GM23248 (cell line): ENCODE measurements at regions not wholly inside any gene's neighbourhood (a gene's known extent, or its start where the extent isn't known, plus 50 kb on each side); places are given as distances from the start of the nearest gene placed in this dataset.

Experiments
- DNase-seq: peaks from one replicate; pipeline ENCODE4 v3.0.0-alpha.2; 2015
- H2AFZ ChIP-seq: fragments of 200-600 bp; sonication (generic); 2 replicates; pipeline ENCODE4 v1.6.1; 2016; ENCODE audit warnings: antibody characterized with exemption
- H3F3A ChIP-seq: fragments of 200-600 bp; sonication (generic); 2 replicates; pipeline ENCODE4 v1.6.1; 2016; ENCODE audit warnings: mild to moderate bottlenecking, antibody characterized with exemption, mixed run types; ENCODE audit not compliant: insufficient read depth
- H3K27ac ChIP-seq: fragments of 200-600 bp; sonication (generic); 2 replicates; pipeline ENCODE4 v1.5.1; 2016; ENCODE audit warnings: mild to moderate bottlenecking
- H3K27me3 ChIP-seq: fragments of 200-600 bp; sonication (generic); replicated peaks from 2 replicates; pipeline ENCODE4 v1.6.1; 2016; ENCODE audit warnings: mild to moderate bottlenecking; ENCODE audit not compliant: insufficient read depth
- H3K36me3 ChIP-seq: fragments of 200-600 bp; sonication (generic); 2 replicates; pipeline ENCODE4 v1.6.1; 2016; ENCODE audit warnings: low read depth, mild to moderate bottlenecking
- H3K4me1 ChIP-seq: fragments of 200-600 bp; sonication (generic); 2 replicates; pipeline ENCODE4 v1.6.1; 2016; ENCODE audit warnings: mild to moderate bottlenecking; ENCODE audit not compliant: insufficient read depth
- H3K4me2 ChIP-seq: fragments of 200-600 bp; sonication (generic); one replicate; pipeline ENCODE4 v1.6.1; 2016; ENCODE audit warnings: mild to moderate bottlenecking; ENCODE audit not compliant: unreplicated experiment
- H3K4me3 ChIP-seq: fragments of 200-600 bp; sonication (generic); 2 replicates; pipeline ENCODE4 v1.5.1; 2016; ENCODE audit warnings: mild to moderate bottlenecking
- H3K79me2 ChIP-seq: fragments of 200-600 bp; sonication (generic); 2 replicates; pipeline ENCODE4 v1.6.1; 2016; ENCODE audit warnings: mild to moderate bottlenecking; ENCODE audit not compliant: insufficient read depth
- H3K9ac ChIP-seq: fragments of 200-600 bp; sonication (generic); 2 replicates; pipeline ENCODE4 v1.6.1; 2016; ENCODE audit warnings: mild to moderate bottlenecking
- H3K9me2 ChIP-seq: fragments of 200-600 bp; sonication (generic); 2 replicates; pipeline ENCODE4 v1.6.1; 2016; ENCODE audit warnings: mixed run types, mild to moderate bottlenecking, moderate library complexity; ENCODE audit not compliant: insufficient read depth
- H3K9me3 ChIP-seq: fragments of 200-600 bp; sonication (generic); one replicate; pipeline ENCODE4 v1.6.1; 2017; ENCODE audit warnings: low read depth
- H4K20me1 ChIP-seq: fragments of 200-600 bp; sonication (generic); 2 replicates; pipeline ENCODE4 v1.6.0; 2016; ENCODE audit not compliant: insufficient read depth
- EZH2 ChIP-seq: fragments of 200-600 bp; sonication (generic); IDR thresholded peaks from 2 replicates; pipeline ENCODE4 v1.6.1; 2018; ENCODE audit warnings: antibody characterized with exemption, mild to moderate bottlenecking; ENCODE audit not compliant: insufficient read depth, poor library complexity, severe bottlenecking
- EZH2phosphoT487 ChIP-seq: fragments of 200-600 bp; sonication (generic); IDR thresholded peaks from 2 replicates; pipeline ENCODE4 v1.6.1; 2018; ENCODE audit warnings: antibody characterized with exemption, moderate library complexity, mild to moderate bottlenecking, low read depth; ENCODE audit not compliant: insufficient read depth
- WGBS, 2 experiments: methylation state at CpG; one replicate each; pipeline ENCODE4 v1.1.6; 2015 to 2017; ENCODE audit warnings: low lambda C conversion rate in 2 of 2, low coverage in 1 of 2; ENCODE audit errors: missing lambda C conversion rate in 2 of 2; 5-methylcytosine and 5-hydroxymethylcytosine counted together
- in situ Hi-C: fragments of 300-500 bp; cut with MboI; formaldehyde crosslinking; loops from 2 replicates; pipeline ENCODE4 v1.15.0; 2020

DNA sequence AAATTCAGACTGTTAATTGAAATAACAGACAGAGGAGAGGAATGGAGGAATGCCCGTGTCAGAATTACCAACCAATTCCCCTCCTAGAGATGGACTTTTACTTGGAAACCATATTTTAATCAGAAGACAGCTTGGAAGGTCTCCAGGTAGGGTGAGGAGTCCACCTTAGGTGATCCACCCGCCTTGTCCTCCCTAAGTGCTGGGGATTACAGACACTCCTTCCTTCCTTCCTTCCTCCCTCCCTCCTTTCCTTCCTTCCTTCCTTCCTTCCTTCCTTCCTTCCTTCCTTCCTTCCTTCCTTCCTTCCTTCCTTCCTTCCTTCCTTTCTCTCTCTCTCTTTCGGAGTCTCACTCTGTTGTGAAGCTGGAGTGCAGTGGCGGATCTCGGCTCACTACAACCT is 328.0 kb downstream of the RAPGEF2 start:
- Histone ChIP-seq H3K9me3 (no peaks in the 10 kb centered on the region), H3F3A (no peaks in the 10 kb centered on the region), H3K9me2 (no peaks in the 10 kb centered on the region), H4K20me1 (no peaks in the 10 kb centered on the region), H3K4me3 (no peak overlapping the region), H3K36me3 (no peaks in the 10 kb centered on the region), H3K79me2 (no peaks in the 10 kb centered on the region), H2AFZ (no peak overlapping the region), H3K9ac (no peak overlapping the region), H3K4me1 (peaks cover 6% of the 10 kb centered on the region; the same call in 1 of the 2 replicates), H3K27ac (no peak overlapping the region), H3K27me3 (no peaks in the 10 kb centered on the region), H3K4me2 (no peak overlapping the region)
- no peak for DNase-seq
- in situ Hi-C loops: no loop called here
- TF ChIP-seq EZH2 (no peak), EZH2phosphoT487 (no peak)
- WGBS, 2 experiments: 84 to 93% methylated on average over 5 of the region's 5 CpGs

DNA sequence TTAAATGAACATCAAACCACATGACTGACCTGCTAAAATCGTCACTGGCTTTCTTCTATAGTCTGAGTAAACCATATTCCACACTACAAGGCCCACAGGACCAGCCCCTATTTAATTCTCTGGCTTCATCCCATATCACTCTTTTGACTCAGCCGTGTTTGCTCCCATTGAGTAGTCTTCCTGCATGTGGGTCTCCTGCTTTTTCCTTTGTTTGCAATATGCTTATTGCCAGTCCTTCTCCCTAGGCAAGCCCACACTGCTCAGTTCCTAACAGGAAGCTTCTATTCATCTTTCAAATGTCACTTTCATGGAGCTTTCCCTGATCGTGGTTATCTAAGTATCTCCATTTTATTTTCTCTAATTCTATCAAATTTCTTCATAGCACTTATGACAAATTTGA is 329.6 kb downstream of the RAPGEF2 start:
- WGBS, 2 experiments: 92% methylated on average over 3 of the region's 3 CpGs
- H3K4me3 ChIP-seq: no peak overlapping the region
- no peaks in the 10 kb centered on the region for H3F3A ChIP-seq
- H3K36me3 ChIP-seq: no peaks in the 10 kb centered on the region
- no peaks in the 10 kb centered on the region for H3K27me3 ChIP-seq
- no peak for TF ChIP-seq EZH2phosphoT487
- no peak for TF ChIP-seq EZH2
- peaks cover 6% of the 10 kb centered on the region; the same call in 1 of the 2 replicates for H3K4me1 ChIP-seq
- no peaks in the 10 kb centered on the region for H3K9me3 ChIP-seq
- H2AFZ ChIP-seq: no peak overlapping the region
- H3K9me2 ChIP-seq: no peaks in the 10 kb centered on the region
- no peaks in the 10 kb centered on the region for H3K79me2 ChIP-seq
- no peak overlapping the region for H3K9ac ChIP-seq
- in situ Hi-C loops: no loop called here
- no peaks in the 10 kb centered on the region for H4K20me1 ChIP-seq
- H3K4me2 ChIP-seq: no peak overlapping the region
- no peak for DNase-seq
- H3K27ac ChIP-seq: no peak overlapping the region

DNA sequence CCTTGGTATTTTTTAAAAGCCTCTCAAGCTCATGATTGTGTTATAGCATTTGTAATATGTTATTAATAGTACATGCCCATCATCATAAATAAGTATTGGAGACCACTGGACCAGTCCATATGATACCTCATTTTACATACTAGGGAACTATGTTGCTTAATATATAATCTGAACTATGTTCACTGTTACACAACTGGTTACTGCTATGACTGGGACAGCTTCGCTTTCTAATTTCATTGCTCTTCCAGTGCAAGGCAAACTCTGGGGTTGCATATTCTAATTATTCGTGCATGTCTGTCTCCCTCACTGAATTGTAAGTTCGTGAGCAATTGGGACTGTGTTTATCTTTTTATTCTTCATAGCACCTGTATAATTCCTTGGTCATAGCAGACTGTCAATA is 330.5 kb downstream of the RAPGEF2 start:
- Histone ChIP-seq H3K4me3 (no peak overlapping the region), H3K9me2 (no peaks in the 10 kb centered on the region), H2AFZ (no peak overlapping the region), H3K4me2 (no peak overlapping the region), H3K79me2 (no peaks in the 10 kb centered on the region), H3K9me3 (no peaks in the 10 kb centered on the region), H3K4me1 (peaks cover 6% of the 10 kb centered on the region; the same call in 1 of the 2 replicates), H3F3A (no peaks in the 10 kb centered on the region), H3K27me3 (no peaks in the 10 kb centered on the region), H3K27ac (no peak overlapping the region), H3K36me3 (no peaks in the 10 kb centered on the region), H3K9ac (no peak overlapping the region), H4K20me1 (no peaks in the 10 kb centered on the region)
- in situ Hi-C loops: no loop called here
- no peak for DNase-seq
- TF ChIP-seq EZH2 (no peak), EZH2phosphoT487 (no peak)
- 65 to 69% methylated on average over 3 of the region's 3 CpGs for WGBS, 2 experiments

DNA sequence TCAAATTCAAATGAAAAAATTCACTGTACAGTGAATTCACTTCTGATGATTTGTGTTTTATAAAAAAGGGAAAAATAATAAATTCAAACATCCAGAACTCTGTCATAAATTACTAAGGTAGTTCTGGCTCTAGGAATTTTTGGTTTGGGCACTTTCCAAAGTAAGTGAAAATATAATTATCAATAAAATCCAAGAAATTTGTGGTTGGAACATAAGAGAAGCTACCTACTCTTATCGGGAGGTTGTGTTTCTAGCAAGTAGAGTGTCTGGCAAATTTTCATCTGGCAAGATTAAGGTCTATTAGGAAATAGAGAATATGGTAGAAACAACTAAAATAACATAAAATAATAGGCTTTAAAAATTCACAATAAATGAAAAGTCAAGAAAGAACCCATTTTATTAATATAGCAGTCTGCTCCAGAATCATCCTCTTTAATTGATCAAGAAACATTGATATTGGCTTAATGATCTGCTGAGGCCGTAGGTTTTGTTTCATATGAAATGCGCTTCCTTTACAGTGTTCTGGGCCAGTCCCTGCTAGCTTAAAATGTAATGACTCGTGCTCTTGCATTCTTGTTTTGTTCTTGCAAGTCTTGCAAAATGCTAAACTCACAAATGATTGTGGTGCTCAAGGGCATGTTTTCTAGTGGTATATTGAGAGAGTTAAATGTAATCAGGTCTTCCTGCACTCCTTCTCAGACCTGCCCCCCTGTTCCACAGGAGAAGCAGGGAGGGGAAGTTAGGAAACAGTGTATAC is 331.4 kb downstream of the RAPGEF2 start:
- H2AFZ ChIP-seq: no peak overlapping the region

More for the DNA sequence above, 331.4 kb downstream of the RAPGEF2 start:
- TF ChIP-seq EZH2phosphoT487 (no peak), EZH2 (no peak)
- Histone ChIP-seq H3K4me1 (peaks cover 6% of the 10 kb centered on the region; the same call in 1 of the 2 replicates), H3K9me2 (no peaks in the 10 kb centered on the region), H3K4me3 (no peak overlapping the region), H3K27ac (no peak overlapping the region), H3K4me2 (no peak overlapping the region), H3K36me3 (no peaks in the 10 kb centered on the region), H3K79me2 (no peaks in the 10 kb centered on the region), H3K9me3 (no peaks in the 10 kb centered on the region), H3K9ac (no peak overlapping the region), H4K20me1 (no peaks in the 10 kb centered on the region), H3F3A (no peaks in the 10 kb centered on the region), H3K27me3 (no peaks in the 10 kb centered on the region)
- 54 to 67% methylated on average over 4 of the region's 4 CpGs for WGBS, 2 experiments
- in situ Hi-C loops: no loop called here
- DNase-seq: peak; percentile 66
